MM.1S (cell line): ENCODE measurements at regions not wholly inside any gene's neighbourhood (a gene's known extent, or its start where the extent isn't known, plus 50 kb on each side); places are given as distances from the start of the nearest gene placed in this dataset.

ENCODE experiments used
- DNase-seq: peaks from one replicate; pipeline ENCODE4 v3.0.0-alpha.2; 2015
- H2AFZ ChIP-seq: fragments of 300-600 bp; sonication (generic); 2 replicates; pipeline ENCODE4 v1.6.0; 2016; ENCODE audit warnings: antibody characterized with exemption, low read length
- H3F3A ChIP-seq: fragments of 300-600 bp; sonication (generic); 2 replicates; pipeline ENCODE4 v1.6.1; 2016; ENCODE audit warnings: mild to moderate bottlenecking, antibody characterized with exemption, low read length, moderate library complexity, mixed read lengths; ENCODE audit not compliant: insufficient read depth
- H3K27ac ChIP-seq: fragments of 300-600 bp; sonication (generic); 2 replicates; pipeline ENCODE4 v1.5.1; 2016; ENCODE audit warnings: mild to moderate bottlenecking, low read length
- H3K27me3 ChIP-seq: fragments of 300-600 bp; sonication (generic); replicated peaks from 2 replicates; pipeline ENCODE4 v1.6.0; 2016; ENCODE audit warnings: low read length; ENCODE audit not compliant: insufficient read depth
- H3K36me3 ChIP-seq: fragments of 300-600 bp; sonication (generic); replicated peaks from 2 replicates; pipeline ENCODE4 v1.6.1; 2016; ENCODE audit warnings: mild to moderate bottlenecking, low read length, mixed read lengths; ENCODE audit not compliant: insufficient read depth
- H3K4me1 ChIP-seq: fragments of 300-600 bp; sonication (generic); 2 replicates; pipeline ENCODE4 v1.6.1; 2016; ENCODE audit warnings: low read length, mixed read lengths
- H3K4me2 ChIP-seq: fragments of 300-600 bp; sonication (generic); 2 replicates; pipeline ENCODE4 v1.6.0; 2016; ENCODE audit warnings: low read depth, low read length
- H3K4me3 ChIP-seq: fragments of 300-600 bp; sonication (generic); 2 replicates; pipeline ENCODE4 v1.5.1; 2016; ENCODE audit warnings: low read length, mixed read lengths
- H3K79me2 ChIP-seq: fragments of 300-600 bp; sonication (generic); 2 replicates; pipeline ENCODE4 v1.6.1; 2016; ENCODE audit warnings: mixed run types, low read length, mixed read lengths
- H3K9ac ChIP-seq: fragments of 300-600 bp; sonication (generic); 2 replicates; pipeline ENCODE4 v1.6.1; 2016; ENCODE audit warnings: low read length, mixed read lengths
- H3K9me2 ChIP-seq: fragments of 300-600 bp; sonication (generic); replicated peaks from 2 replicates; pipeline ENCODE4 v1.6.1; 2016; ENCODE audit warnings: mild to moderate bottlenecking, low read length, mixed read lengths; ENCODE audit not compliant: insufficient read depth
- H3K9me3 ChIP-seq: fragments of 300-600 bp; sonication (generic); replicated peaks from 2 replicates; pipeline ENCODE4 v1.6.1; 2016; ENCODE audit warnings: mild to moderate bottlenecking, low read length, mixed read lengths; ENCODE audit not compliant: insufficient read depth
- H4K20me1 ChIP-seq: fragments of 300-600 bp; sonication (generic); 2 replicates; pipeline ENCODE4 v1.6.1; 2016; ENCODE audit warnings: mild to moderate bottlenecking, low read length, moderate library complexity, mixed read lengths; ENCODE audit not compliant: insufficient read depth
- EZH2 ChIP-seq: fragments of 300-600 bp; sonication (generic); optimal IDR thresholded peaks from 2 replicates; pipeline ENCODE3; 2017; ENCODE audit warnings: low read depth, mild to moderate bottlenecking, antibody characterized with exemption, low read length, mixed read lengths
- EZH2phosphoT487 ChIP-seq: fragments of 300-600 bp; sonication (generic); IDR thresholded peaks from 2 replicates; pipeline ENCODE4 v1.6.1; 2018; ENCODE audit warnings: antibody characterized with exemption, low read length
- TF ChIP-seq, protein P1 (sequence below): fragments of 300-600 bp; sonication (generic); IDR thresholded peaks from 2 replicates; pipeline ENCODE4 v1.5.1; 2016; ENCODE audit warnings: antibody characterized with exemption, low read length, mixed read lengths

GRCh38 chr7:125254566-125254965, 324.9 kb upstream of the POT1 start:
- Histone ChIP-seq H3K4me1 (peaks cover 18% of the 10 kb centered on the region), H4K20me1 (no peaks in the 10 kb centered on the region)

DNA sequence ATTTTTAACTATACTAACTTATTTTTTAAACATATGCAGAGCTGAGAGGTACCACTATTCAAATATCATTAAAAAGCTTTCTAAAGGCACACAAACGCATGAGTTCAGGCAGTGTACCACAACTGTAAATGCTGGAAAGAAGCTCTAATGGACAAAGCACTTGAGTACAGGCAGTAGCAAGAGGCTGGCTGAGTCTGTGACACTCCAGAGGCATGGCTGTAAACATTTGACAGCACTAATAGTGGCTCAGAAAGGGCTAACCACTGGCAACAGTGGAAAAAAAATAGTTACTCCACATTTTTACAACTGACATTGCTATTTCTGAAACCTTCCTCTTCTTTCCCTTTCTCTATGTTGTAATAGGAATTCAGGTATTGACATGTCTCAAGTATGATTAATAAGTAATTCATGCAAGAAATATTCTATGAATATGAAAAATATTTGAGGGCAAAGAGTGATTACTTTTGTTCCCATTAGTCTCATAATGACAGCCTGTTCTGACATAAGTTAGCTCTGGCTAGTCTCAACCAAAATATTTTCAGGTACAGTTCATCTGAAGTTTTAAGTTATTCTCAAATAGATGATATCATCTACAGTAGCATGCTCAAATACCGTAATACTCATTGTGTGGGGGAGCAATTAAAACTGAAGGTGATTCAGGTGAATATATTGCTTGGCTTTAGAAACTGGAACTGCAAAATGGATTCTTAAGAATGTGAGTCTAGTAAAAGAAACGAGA, 324.0 kb upstream of the POT1 start:
- Histone ChIP-seq H2AFZ (no peak overlapping the region), H3K4me2 (no peak overlapping the region)

More at GRCh38 chr7:125254566-125254965, 324.9 kb upstream of the POT1 start:
- H3K9me2 ChIP-seq = no peaks in the 10 kb centered on the region
- no peak for DNase-seq
- H3K27ac ChIP-seq = no peak overlapping the region
- H3K4me3 ChIP-seq = no peak overlapping the region
- no peaks in the 10 kb centered on the region for H3K27me3 ChIP-seq
- H3K79me2 ChIP-seq = no peaks in the 10 kb centered on the region
- no peak overlapping the region for H3K4me2 ChIP-seq
- no peaks in the 10 kb centered on the region for H3K9me3 ChIP-seq
- no peak overlapping the region for H3K9ac ChIP-seq
- H3K36me3 ChIP-seq = no peaks in the 10 kb centered on the region
- TF ChIP-seq EZH2 = no peak
- TF ChIP-seq, protein P1, sequence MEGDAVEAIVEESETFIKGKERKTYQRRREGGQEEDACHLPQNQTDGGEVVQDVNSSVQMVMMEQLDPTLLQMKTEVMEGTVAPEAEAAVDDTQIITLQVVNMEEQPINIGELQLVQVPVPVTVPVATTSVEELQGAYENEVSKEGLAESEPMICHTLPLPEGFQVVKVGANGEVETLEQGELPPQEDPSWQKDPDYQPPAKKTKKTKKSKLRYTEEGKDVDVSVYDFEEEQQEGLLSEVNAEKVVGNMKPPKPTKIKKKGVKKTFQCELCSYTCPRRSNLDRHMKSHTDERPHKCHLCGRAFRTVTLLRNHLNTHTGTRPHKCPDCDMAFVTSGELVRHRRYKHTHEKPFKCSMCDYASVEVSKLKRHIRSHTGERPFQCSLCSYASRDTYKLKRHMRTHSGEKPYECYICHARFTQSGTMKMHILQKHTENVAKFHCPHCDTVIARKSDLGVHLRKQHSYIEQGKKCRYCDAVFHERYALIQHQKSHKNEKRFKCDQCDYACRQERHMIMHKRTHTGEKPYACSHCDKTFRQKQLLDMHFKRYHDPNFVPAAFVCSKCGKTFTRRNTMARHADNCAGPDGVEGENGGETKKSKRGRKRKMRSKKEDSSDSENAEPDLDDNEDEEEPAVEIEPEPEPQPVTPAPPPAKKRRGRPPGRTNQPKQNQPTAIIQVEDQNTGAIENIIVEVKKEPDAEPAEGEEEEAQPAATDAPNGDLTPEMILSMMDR = no peak
- TF ChIP-seq EZH2phosphoT487 = no peak
- peaks cover 7% of the 10 kb centered on the region; the same call in 1 of the 2 replicates for H3F3A ChIP-seq
- no peak overlapping the region for H2AFZ ChIP-seq

GRCh38 chr7:125247514-125248098, 318.0 kb upstream of the POT1 start:
- Histone ChIP-seq H3K27ac (no peak overlapping the region), H3K9ac (no peak overlapping the region), H3K27me3 (no peaks in the 10 kb centered on the region), H3K36me3 (no peaks in the 10 kb centered on the region), H3K4me2 (no peak overlapping the region), H3F3A (peaks cover 10% of the 10 kb centered on the region), H3K79me2 (no peaks in the 10 kb centered on the region), H4K20me1 (no peaks in the 10 kb centered on the region), H3K4me3 (no peak overlapping the region), H3K9me3 (no peaks in the 10 kb centered on the region), H2AFZ (no peak overlapping the region), H3K4me1 (peaks cover 27% of the 10 kb centered on the region), H3K9me2 (no peaks in the 10 kb centered on the region)
- DNase-seq = no peak
- TF ChIP-seq, protein P1 = no peak
- TF ChIP-seq EZH2phosphoT487 (no peak), EZH2 (no peak)

More for the DNA sequence above, 324.0 kb upstream of the POT1 start:
- Histone ChIP-seq H3K27me3 (no peaks in the 10 kb centered on the region), H3K27ac (no peak overlapping the region), H3K9me3 (no peaks in the 10 kb centered on the region), H3K9ac (no peak overlapping the region), H3K9me2 (no peaks in the 10 kb centered on the region), H4K20me1 (no peaks in the 10 kb centered on the region), H3K4me3 (no peak overlapping the region), H3K79me2 (no peaks in the 10 kb centered on the region), H3K36me3 (no peaks in the 10 kb centered on the region), H3F3A (peaks cover 7% of the 10 kb centered on the region; the same call in 1 of the 2 replicates), H3K4me1 (peaks cover 18% of the 10 kb centered on the region)
- DNase-seq = no peak
- no peak for TF ChIP-seq EZH2phosphoT487
- TF ChIP-seq, protein P1 = no peak
- no peak for TF ChIP-seq EZH2
